ENCODE measurements at regions not wholly inside any gene's neighbourhood (a gene's known extent, or its start where the extent isn't known, plus 50 kb on each side); places are given as distances from the start of the nearest gene placed in this dataset.

DNA sequence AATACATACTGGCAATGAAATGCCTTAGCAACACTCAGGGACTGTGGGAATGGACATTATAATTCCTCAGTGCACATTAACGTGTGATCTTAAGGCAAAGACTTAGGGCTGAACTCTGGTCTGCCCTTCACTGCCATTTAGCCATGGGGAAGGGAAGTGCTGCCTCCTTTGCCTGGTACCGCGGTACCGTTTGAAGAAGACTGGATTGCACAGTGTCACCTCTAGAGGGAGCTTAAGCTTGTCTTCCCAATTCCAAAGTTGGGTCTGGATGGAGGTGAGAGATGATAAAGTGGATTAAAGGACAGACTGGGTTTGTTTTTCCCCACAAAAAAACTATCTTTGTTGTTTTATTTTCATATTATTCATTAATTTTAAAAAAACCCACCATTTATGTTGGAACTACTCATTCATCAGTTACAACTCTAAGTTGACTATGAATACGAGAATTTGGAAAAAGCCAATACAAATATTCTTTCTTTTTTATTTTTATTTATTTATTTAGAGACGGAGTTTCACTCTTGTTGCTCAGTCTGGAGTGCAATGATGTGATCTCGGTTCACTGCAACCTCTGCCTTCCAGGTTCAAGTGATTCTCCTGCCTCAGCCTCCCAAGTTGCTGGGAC lies 60.0 kb upstream of the SYN2 start:
- Histone ChIP-seq H3K79me2 (ENCODE audit: control insufficient read depth, insufficient read depth, low read length) (no peaks in the 10 kb centered on the region), H3K9me3 (ENCODE audit: control extremely low read depth in 1 of 3, control insufficient read depth in 2 of 3, insufficient read depth in 1 of 3, low read length in 2 of 3) (peaks cover 0 to 2% (median 1%) of the 10 kb centered on the region in 3 donors), H3K4me1 (ENCODE audit: control insufficient read depth in 2 of 2, insufficient read depth in 2 of 2, low read length in 2 of 2) (no peaks in the 10 kb centered on the region), H3K27me3 (replicated peaks in 1 of 4; ENCODE audit: control extremely low read depth in 1 of 4, control insufficient read depth in 3 of 4, insufficient read depth in 4 of 4, low read length in 3 of 4) (no peaks in the 10 kb centered on the region), H3K27ac (ENCODE audit: low read length in 2 of 2) (no peak overlapping the region), H2AFZ (ENCODE audit: insufficient read depth, low read depth, low read length, poor library complexity, severe bottlenecking) (no peak overlapping the region), H4K20me1 (ENCODE audit: control insufficient read depth, insufficient read depth, low read length, poor library complexity, severe bottlenecking) (no peaks in the 10 kb centered on the region), H3K4me2 (replicated peaks; ENCODE audit: low read depth, low read length, poor library complexity, severe bottlenecking) (no peak overlapping the region), H3K36me3 (replicated peaks in 1 of 2; ENCODE audit: control extremely low read depth in 1 of 2, control insufficient read depth in 1 of 2, extremely low read depth in 1 of 2, insufficient read depth in 2 of 2, low read length in 1 of 2) (no peaks in the 10 kb centered on the region), H3K9ac (ENCODE audit: low read length) (no peak overlapping the region), H3K4me3 (ENCODE audit: control extremely low read depth in 1 of 5, extremely low read depth in 1 of 5, insufficient read depth in 1 of 5, low read depth in 2 of 5, low read length in 4 of 5) (no peak overlapping the region)
- ATAC-seq (ENCODE audit: low read depth) (no peak), DNase-seq (no peak)
- intact Hi-C loops (cut with micrococcal nuclease), result no loop called here
- Mint-ChIP-seq H3K4me1 (no peaks in the 10 kb centered on the region), H3K9me3 (ENCODE audit: insufficient read depth) (peaks cover 5% of the 10 kb centered on the region), H3K27ac (no peak overlapping the region), H3K27me3 (peaks cover 10% of the 10 kb centered on the region), H3K4me3 (no peak overlapping the region)
- CTCF ChIA-PET, result no interaction called here
- 43% methylated on average over 2 of the region's 7 CpGs for WGBS (ENCODE audit: insufficient coverage)
- POLR2A ChIA-PET, result no interaction called here
- TF ChIP-seq CTCF (IDR thresholded peaks at IDR 0.05), result no peak
- TF ChIP-seq EZH2 (IDR thresholded peaks at IDR 0.05; ENCODE audit: borderline replicate concordance, insufficient read depth, low read depth, low read length, poor library complexity, severe bottlenecking), result no peak

- Mint-ChIP-seq H3K27ac (no peak overlapping the region), H3K4me3 (no peak overlapping the region), H3K27me3 (peaks cover 22% of the 10 kb centered on the region), H3K9me3 (ENCODE audit: insufficient read depth) (no peaks in the 10 kb centered on the region), H3K4me1 (no peaks in the 10 kb centered on the region)
- DNase-seq (no peak), ATAC-seq (ENCODE audit: low read depth) (no peak)
- Histone ChIP-seq H3K9me3 (ENCODE audit: control extremely low read depth in 1 of 3, control insufficient read depth in 2 of 3, insufficient read depth in 1 of 3, low read length in 2 of 3) (peaks cover 0 to 6% (median 0%) of the 10 kb centered on the region in 3 donors), H4K20me1 (ENCODE audit: control insufficient read depth, insufficient read depth, low read length, poor library complexity, severe bottlenecking) (no peaks in the 10 kb centered on the region), H3K9ac (ENCODE audit: low read length) (no peak overlapping the region), H3K27ac (ENCODE audit: low read length in 2 of 2) (no peak overlapping the region), H3K27me3 (replicated peaks in 1 of 4; ENCODE audit: control extremely low read depth in 1 of 4, control insufficient read depth in 3 of 4, insufficient read depth in 4 of 4, low read length in 3 of 4) (peaks cover 0 to 3% (median 0%) of the 10 kb centered on the region in 4 experiments), H2AFZ (ENCODE audit: insufficient read depth, low read depth, low read length, poor library complexity, severe bottlenecking) (no peak overlapping the region), H3K4me2 (replicated peaks; ENCODE audit: low read depth, low read length, poor library complexity, severe bottlenecking) (no peak overlapping the region), H3K4me3 (ENCODE audit: control extremely low read depth in 1 of 5, extremely low read depth in 1 of 5, insufficient read depth in 1 of 5, low read depth in 2 of 5, low read length in 4 of 5) (no peak overlapping the region), H3K79me2 (ENCODE audit: control insufficient read depth, insufficient read depth, low read length) (no peaks in the 10 kb centered on the region), H3K36me3 (replicated peaks in 1 of 2; ENCODE audit: control extremely low read depth in 1 of 2, control insufficient read depth in 1 of 2, extremely low read depth in 1 of 2, insufficient read depth in 2 of 2, low read length in 1 of 2) (no peaks in the 10 kb centered on the region), H3K4me1 (ENCODE audit: control insufficient read depth in 2 of 2, insufficient read depth in 2 of 2, low read length in 2 of 2) (no peaks in the 10 kb centered on the region)
- ChIA-PET POLR2A (no interaction called here), CTCF (no interaction called here)
- intact Hi-C loops (cut with micrococcal nuclease), result no loop called here
- no peak for TF ChIP-seq CTCF (IDR thresholded peaks at IDR 0.05)
- TF ChIP-seq EZH2 (IDR thresholded peaks at IDR 0.05; ENCODE audit: borderline replicate concordance, insufficient read depth, low read depth, low read length, poor library complexity, severe bottlenecking), result no peak
- WGBS (ENCODE audit: insufficient coverage), result 50% methylated on average over 1 of the region's 3 CpGs
These were observed 55.9 kb upstream of the SYN2 start for GRCh38 chr3:11948331-11948730.

Measured in B cell (primary cell).